ENCODE measurements at regions not wholly inside any gene's neighbourhood (a gene's known extent, or its start where the extent isn't known, plus 50 kb on each side); places are given as distances from the start of the nearest gene placed in this dataset.

GRCh38 chr2:221691571-221691970, 119.5 kb upstream of the EPHA4 start:
- no peak for DNase-seq (ENCODE audit: extremely low spot score in 2 of 2)
- intact Hi-C loops (cut with DNase I): no loop called here
- no peaks in the 10 kb centered on the region for H3K27me3 ChIP-seq
- no peak overlapping the region for H3K27ac ChIP-seq
- H3K4me3 ChIP-seq: no peak overlapping the region
- no peaks in the 10 kb centered on the region for H3K9me3 ChIP-seq
- no peaks in the 10 kb centered on the region for H3K4me1 ChIP-seq
- no peaks in the 10 kb centered on the region for H3K36me3 ChIP-seq
- TF ChIP-seq POLR2A (IDR thresholded peaks at IDR 0.05) (no peak), POLR2AphosphoS5 (IDR thresholded peaks at IDR 0.05; ENCODE audit: insufficient read depth in 1 of 2, low read depth in 1 of 2) (no peak), CTCF (IDR thresholded peaks at IDR 0.05) (no peak)

- Histone ChIP-seq H3K36me3 (no peaks in the 10 kb centered on the region), H3K27me3 (no peaks in the 10 kb centered on the region), H3K4me1 (no peaks in the 10 kb centered on the region), H3K4me3 (no peak overlapping the region), H3K27ac (no peak overlapping the region), H3K9me3 (no peaks in the 10 kb centered on the region)
- DNase-seq (ENCODE audit: extremely low spot score in 2 of 2): no peak
- intact Hi-C loops (cut with DNase I): no loop called here
- no peak for TF ChIP-seq POLR2AphosphoS5 (IDR thresholded peaks at IDR 0.05; ENCODE audit: insufficient read depth in 1 of 2, low read depth in 1 of 2)
- TF ChIP-seq POLR2A (IDR thresholded peaks at IDR 0.05): no peak
- no peak for TF ChIP-seq CTCF (IDR thresholded peaks at IDR 0.05)
Measured at GRCh38 chr2:221689140-221689539, 117.0 kb upstream of the EPHA4 start.

- H3K4me1 ChIP-seq: no peaks in the 10 kb centered on the region
- no peaks in the 10 kb centered on the region for H3K36me3 ChIP-seq
- H3K27me3 ChIP-seq: no peaks in the 10 kb centered on the region
- H3K4me3 ChIP-seq: no peak overlapping the region
- intact Hi-C loops (cut with DNase I): no loop called here
- H3K27ac ChIP-seq: no peak overlapping the region
- no peaks in the 10 kb centered on the region for H3K9me3 ChIP-seq
- TF ChIP-seq CTCF (IDR thresholded peaks at IDR 0.05) (no peak), POLR2AphosphoS5 (IDR thresholded peaks at IDR 0.05; ENCODE audit: insufficient read depth in 1 of 2, low read depth in 1 of 2) (no peak), POLR2A (IDR thresholded peaks at IDR 0.05) (no peak)
- DNase-seq (ENCODE audit: extremely low spot score in 2 of 2): no peak
Measured at GRCh38 chr2:221680548-221680947, 108.4 kb upstream of the EPHA4 start.

GRCh38 chr2:221677688-221678087, 105.6 kb upstream of the EPHA4 start:
- H3K27me3 ChIP-seq: no peaks in the 10 kb centered on the region
- intact Hi-C loops (cut with DNase I): no loop called here

More at GRCh38 chr2:221677688-221678087, 105.6 kb upstream of the EPHA4 start:
- Histone ChIP-seq H3K27ac (no peak overlapping the region), H3K9me3 (no peaks in the 10 kb centered on the region), H3K4me1 (no peaks in the 10 kb centered on the region), H3K36me3 (no peaks in the 10 kb centered on the region), H3K4me3 (no peak overlapping the region)
- TF ChIP-seq CTCF (IDR thresholded peaks at IDR 0.05): no peak
- no peak for TF ChIP-seq POLR2AphosphoS5 (IDR thresholded peaks at IDR 0.05; ENCODE audit: insufficient read depth in 1 of 2, low read depth in 1 of 2)
- TF ChIP-seq POLR2A (IDR thresholded peaks at IDR 0.05): no peak
- no peak for DNase-seq (ENCODE audit: extremely low spot score in 2 of 2)

Data from vagina (tissue), 2 donors.